Adrenal gland (tissue), 9 donors: ENCODE measurements at regions not wholly inside any gene's neighbourhood (a gene's known extent, or its start where the extent isn't known, plus 50 kb on each side); places are given as distances from the start of the nearest gene placed in this dataset.

Source experiments
- DNase-seq, 7 donors: peaks; one replicate each; pipeline ENCODE4 v3.0.0-alpha.2; 2019 to 2020
- H3K27ac ChIP-seq, 5 donors: fragments of 200-600 bp; sonication (generic) in 4 of 5; 1 replicate in 3 of 5; 2 replicates in 2 of 5; pipeline versions ENCODE4 v1.5.1 to v1.8.0; 2016 to 2020; ENCODE audit warnings: mild to moderate bottlenecking in 1 of 5
- H3K27me3 ChIP-seq: fragments of 200-600 bp; 2 replicates; pipeline ENCODE4 v1.8.0; 2021
- H3K36me3 ChIP-seq, 2 donors: fragments of 200-600 bp; replicated peaks in 1 of 2; 1 replicate in 1 of 2; 2 replicates in 1 of 2; pipeline versions ENCODE4 v1.5.1 to v1.8.0; 2018 to 2022
- H3K4me1 ChIP-seq, 2 donors: fragments of 200-600 bp; replicated peaks in 1 of 2; 1 replicate in 1 of 2; 2 replicates in 1 of 2; pipeline versions ENCODE4 v1.5.1 to v1.8.0; 2018 to 2021
- H3K4me3 ChIP-seq, 4 donors: fragments of 200-600 bp; sonication (generic) in 3 of 4; one replicate each; pipeline ENCODE4 v1.5.1; 2016 to 2018
- H3K9me3 ChIP-seq, 3 donors: fragments of 200-600 bp; sonication (generic) in 1 of 3; replicated peaks in 1 of 3; 1 replicate in 2 of 3; 2 replicates in 1 of 3; pipeline versions ENCODE4 v1.5.1 to v1.8.0; 2016 to 2021
- CTCF ChIP-seq, 6 experiments: fragments of 450-650 bp in 4 of 6; fragments of 200-600 bp in 2 of 6; sonication (generic) in 1 of 6; IDR thresholded peaks; 1 replicate in 5 of 6; 2 replicates in 1 of 6; pipeline versions ENCODE4 v1.5.1 to v1.8.0; 2016 to 2021; ENCODE audit warnings: antibody characterized with exemption in 6 of 6, mild to moderate bottlenecking in 2 of 6, moderate library complexity in 1 of 6
- POLR2A ChIP-seq, 2 donors: fragments of 450-650 bp; IDR thresholded peaks; one replicate each; pipeline ENCODE4 v1.6.1; 2017; ENCODE audit warnings: antibody characterized with exemption in 2 of 2, mild to moderate bottlenecking in 2 of 2, moderate library complexity in 1 of 2
- WGBS, 4 donors: extraction: QIAGEN DNeasy Blood & Tissue Kit in 2 of 4; methylation state at CpG; one replicate each; pipeline versions ENCODE4 v1.1.5 to v1.1.7; 2013 to 2017; 5-methylcytosine and 5-hydroxymethylcytosine counted together
- intact Hi-C, 2 donors: fragments of 100-400 bp; cut with DNase I; formaldehyde crosslinking; loops; one replicate each; pipeline versions ENCODE4 v1.14.1 to v1.15.0; 2022 to 2023
- donor health status: healthy with polysubstance abuse.
- donor health status: Bipolar disorder and iron deficiency.
- donor health status: DM: yes; HTN: yes; CAD: no.
- donor health status: DM: no; HTN: no; CAD: no.
- donor health status: DM: no; HTN: no; CAD: no.

GRCh38 chr2:17313261-17313660, 205.0 kb downstream of the RAD51AP2 start:
- Histone ChIP-seq H3K4me3 (no peak overlapping the region), H3K36me3 (no peaks in the 10 kb centered on the region), H3K9me3 (no peaks in the 10 kb centered on the region), H3K27ac (no peak overlapping the region), H3K4me1 (no peaks in the 10 kb centered on the region), H3K27me3 (no peaks in the 10 kb centered on the region)
- 61 to 66% (median 66%) methylated on average over 4 of the region's 4 CpGs for WGBS, 4 donors
- no peak for TF ChIP-seq POLR2A (IDR thresholded peaks at IDR 0.05)
- no peak for TF ChIP-seq CTCF (IDR thresholded peaks at IDR 0.05)
- DNase-seq: no peak
- intact Hi-C loops: no loop called here

DNA sequence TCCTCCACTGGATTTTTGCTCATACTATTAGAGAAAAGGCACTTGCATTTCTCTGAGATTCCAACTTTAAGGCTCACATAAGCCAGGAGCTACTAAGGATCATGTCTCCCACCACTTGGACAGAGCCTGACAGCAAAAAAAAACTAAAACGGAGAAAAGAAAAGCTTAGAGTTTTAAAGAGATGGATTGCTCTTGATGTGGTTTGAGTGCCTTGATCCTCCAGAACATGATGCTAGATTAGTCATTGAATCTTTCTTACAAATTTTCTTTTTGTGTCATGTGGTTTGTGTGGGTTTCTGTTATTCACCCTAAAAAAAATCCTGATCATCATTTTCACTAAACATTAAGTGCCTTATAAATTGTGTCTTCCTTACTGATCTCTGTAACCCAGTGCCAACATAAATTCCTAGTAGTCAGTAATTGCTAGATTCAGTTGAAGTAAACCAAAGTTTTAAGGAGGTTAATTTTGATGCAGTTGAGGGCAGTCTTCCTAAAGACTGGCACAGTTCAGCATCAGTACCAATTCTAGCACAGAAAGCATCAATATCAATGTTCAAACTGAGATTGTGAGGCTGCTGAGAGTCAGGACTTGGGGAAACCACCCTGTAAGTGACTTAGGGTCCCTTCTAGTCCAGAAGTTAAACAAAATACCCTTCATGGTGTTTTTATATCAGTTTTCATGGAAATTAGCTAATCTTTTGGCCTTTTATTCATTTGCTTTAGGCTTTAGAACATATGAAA, 206.3 kb downstream of the RAD51AP2 start:
- Histone ChIP-seq H3K4me1 (no peaks in the 10 kb centered on the region), H3K4me3 (no peak overlapping the region), H3K27me3 (no peaks in the 10 kb centered on the region), H3K27ac (no peak overlapping the region), H3K36me3 (no peaks in the 10 kb centered on the region), H3K9me3 (no peaks in the 10 kb centered on the region)
- TF ChIP-seq CTCF (IDR thresholded peaks at IDR 0.05) (no peak), POLR2A (IDR thresholded peaks at IDR 0.05) (no peak)
- no peak for DNase-seq
- WGBS, 4 donors: 62 to 76% (median 71%) methylated on average over 1 of the region's 1 CpG
- intact Hi-C loops: no loop called here

DNA sequence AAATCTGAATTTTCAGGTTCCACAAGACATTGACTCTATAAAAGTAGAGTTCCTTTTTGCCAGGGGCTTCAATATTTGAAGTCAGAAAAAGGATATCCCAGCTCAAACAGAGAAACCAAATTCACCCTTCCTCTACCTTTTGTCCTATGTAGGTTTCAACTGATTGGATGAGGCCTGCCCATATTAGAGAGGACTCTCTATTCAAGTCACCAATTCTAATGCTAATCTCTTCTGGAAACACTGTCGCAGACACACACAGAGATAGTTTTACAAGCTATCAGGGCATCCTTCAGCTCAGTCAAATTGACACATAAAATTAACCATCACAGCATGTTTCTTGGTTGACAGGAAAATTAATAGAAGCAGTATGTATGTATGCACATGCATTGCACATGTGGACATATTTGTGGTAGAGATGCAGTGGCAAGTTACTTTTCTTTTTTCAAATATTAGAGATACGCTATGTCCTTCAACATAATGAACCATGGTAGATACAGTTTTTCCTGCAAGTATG, 207.1 kb downstream of the RAD51AP2 start:
- TF ChIP-seq CTCF (IDR thresholded peaks at IDR 0.05) (no peak), POLR2A (IDR thresholded peaks at IDR 0.05) (no peak)
- H3K27ac ChIP-seq: no peak overlapping the region
- intact Hi-C loops: no loop called here
- no peaks in the 10 kb centered on the region for H3K9me3 ChIP-seq
- H3K4me1 ChIP-seq: no peaks in the 10 kb centered on the region
- no peak for DNase-seq
- no peak overlapping the region for H3K4me3 ChIP-seq
- no peaks in the 10 kb centered on the region for H3K36me3 ChIP-seq
- no peaks in the 10 kb centered on the region for H3K27me3 ChIP-seq
- WGBS, 4 donors: 90 to 94% (median 92%) methylated on average over 2 of the region's 2 CpGs

GRCh38 chr2:17309741-17310339, 208.4 kb downstream of the RAD51AP2 start:
- WGBS, 4 donors: 19 to 26% (median 22%) methylated on average over 6 of the region's 6 CpGs
- no peaks in the 10 kb centered on the region for H3K27me3 ChIP-seq
- H3K36me3 ChIP-seq: no peaks in the 10 kb centered on the region
- no peaks in the 10 kb centered on the region for H3K4me1 ChIP-seq
- peak; percentile 27 to 66 (median 46) for DNase-seq
- no peak overlapping the region for H3K27ac ChIP-seq
- H3K9me3 ChIP-seq: no peaks in the 10 kb centered on the region
- no peak overlapping the region for H3K4me3 ChIP-seq
- TF ChIP-seq CTCF (IDR thresholded peaks at IDR 0.05) (peak; percentile 53 to 71 (median 60)), POLR2A (IDR thresholded peaks at IDR 0.05) (no peak)
- intact Hi-C loops: loop anchor here (5.0 kb wide), 2 partner anchors 533 to 538 kb away; no protein-coding TSS in a partner anchor
